Lower leg skin (tissue), 3 donors: ENCODE measurements at regions not wholly inside any gene's neighbourhood (a gene's known extent, or its start where the extent isn't known, plus 50 kb on each side); places are given as distances from the start of the nearest gene placed in this dataset.

Source experiments
- POLR2A ChIP-seq, 2 donors: fragments of 450-650 bp; IDR thresholded peaks; one replicate each; pipeline ENCODE4 v1.6.1; 2016 to 2017; ENCODE audit warnings: antibody characterized with exemption in 2 of 2, mild to moderate bottlenecking in 1 of 2, moderate library complexity in 1 of 2
- TF ChIP-seq, protein P1 (sequence below), 3 donors: fragments of 450-650 bp; IDR thresholded peaks; one replicate each; pipeline ENCODE4 v1.5.1; 2016; ENCODE audit warnings: antibody characterized with exemption in 3 of 3, mild to moderate bottlenecking in 3 of 3, moderate library complexity in 2 of 3

- TF ChIP-seq, protein P1, sequence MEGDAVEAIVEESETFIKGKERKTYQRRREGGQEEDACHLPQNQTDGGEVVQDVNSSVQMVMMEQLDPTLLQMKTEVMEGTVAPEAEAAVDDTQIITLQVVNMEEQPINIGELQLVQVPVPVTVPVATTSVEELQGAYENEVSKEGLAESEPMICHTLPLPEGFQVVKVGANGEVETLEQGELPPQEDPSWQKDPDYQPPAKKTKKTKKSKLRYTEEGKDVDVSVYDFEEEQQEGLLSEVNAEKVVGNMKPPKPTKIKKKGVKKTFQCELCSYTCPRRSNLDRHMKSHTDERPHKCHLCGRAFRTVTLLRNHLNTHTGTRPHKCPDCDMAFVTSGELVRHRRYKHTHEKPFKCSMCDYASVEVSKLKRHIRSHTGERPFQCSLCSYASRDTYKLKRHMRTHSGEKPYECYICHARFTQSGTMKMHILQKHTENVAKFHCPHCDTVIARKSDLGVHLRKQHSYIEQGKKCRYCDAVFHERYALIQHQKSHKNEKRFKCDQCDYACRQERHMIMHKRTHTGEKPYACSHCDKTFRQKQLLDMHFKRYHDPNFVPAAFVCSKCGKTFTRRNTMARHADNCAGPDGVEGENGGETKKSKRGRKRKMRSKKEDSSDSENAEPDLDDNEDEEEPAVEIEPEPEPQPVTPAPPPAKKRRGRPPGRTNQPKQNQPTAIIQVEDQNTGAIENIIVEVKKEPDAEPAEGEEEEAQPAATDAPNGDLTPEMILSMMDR (IDR thresholded peaks at IDR 0.05), result no peak
- TF ChIP-seq POLR2A (IDR thresholded peaks at IDR 0.05), result no peak
Observed at GRCh38 chr5:155625897-155626543, 612.5 kb downstream of the KIF4B start.
